IPS-18a (cell line): ENCODE measurements at regions not wholly inside any gene's neighbourhood (a gene's known extent, or its start where the extent isn't known, plus 50 kb on each side); places are given as distances from the start of the nearest gene placed in this dataset.

Source experiments
- H3K27ac ChIP-seq: one replicate; pipeline ENCODE4 v1.5.1; 2013; ENCODE audit warnings: low read length
- H3K27me3 ChIP-seq: one replicate; pipeline ENCODE4 v1.6.1; 2013; ENCODE audit warnings: mild to moderate bottlenecking, low read length; ENCODE audit not compliant: control insufficient read depth, insufficient read depth
- H3K36me3 ChIP-seq: one replicate; pipeline ENCODE4 v1.6.1; 2013; ENCODE audit warnings: low read depth, low read length; ENCODE audit not compliant: control insufficient read depth
- H3K4me1 ChIP-seq: one replicate; pipeline ENCODE4 v1.6.1; 2013; ENCODE audit warnings: low read depth, low read length; ENCODE audit not compliant: control insufficient read depth
- H3K4me3 ChIP-seq: one replicate; pipeline ENCODE4 v1.5.1; 2013; ENCODE audit warnings: low read length
- H3K9ac ChIP-seq: one replicate; pipeline ENCODE4 v1.6.1; 2013; ENCODE audit warnings: mild to moderate bottlenecking, low read length, moderate library complexity
- H3K9me3 ChIP-seq: one replicate; pipeline ENCODE4 v1.6.1; 2013; ENCODE audit warnings: low read depth, low read length; ENCODE audit not compliant: control insufficient read depth

- no peak overlapping the region for H3K9ac ChIP-seq
- H3K27me3 ChIP-seq: no peaks in the 10 kb centered on the region
These were observed 82.2 kb downstream of the RBFOX3 start for GRCh38 chr17:79528592-79529125.

GRCh38 chr17:79527306-79527705 is 83.5 kb downstream of the RBFOX3 start:
- H3K4me3 ChIP-seq: no peak overlapping the region
- no peak overlapping the region for H3K27ac ChIP-seq
- no peaks in the 10 kb centered on the region for H3K9me3 ChIP-seq
- H3K36me3 ChIP-seq: no peaks in the 10 kb centered on the region
- H3K9ac ChIP-seq: no peak overlapping the region
- peaks cover 14% of the 10 kb centered on the region for H3K4me1 ChIP-seq
- no peaks in the 10 kb centered on the region for H3K27me3 ChIP-seq

More at GRCh38 chr17:79528592-79529125, 82.2 kb downstream of the RBFOX3 start:
- peaks cover 17% of the 10 kb centered on the region for H3K4me1 ChIP-seq
- no peak overlapping the region for H3K27ac ChIP-seq
- no peak overlapping the region for H3K4me3 ChIP-seq
- H3K9me3 ChIP-seq: no peaks in the 10 kb centered on the region
- H3K36me3 ChIP-seq: no peaks in the 10 kb centered on the region

GRCh38 chr17:79525793-79526677 is 84.8 kb downstream of the RBFOX3 start:
- H3K4me1 ChIP-seq: peaks cover 8% of the 10 kb centered on the region
- H3K27me3 ChIP-seq: no peaks in the 10 kb centered on the region
- no peaks in the 10 kb centered on the region for H3K9me3 ChIP-seq
- no peak overlapping the region for H3K27ac ChIP-seq
- no peak overlapping the region for H3K4me3 ChIP-seq
- H3K36me3 ChIP-seq: no peaks in the 10 kb centered on the region
- no peak overlapping the region for H3K9ac ChIP-seq

- Histone ChIP-seq H3K4me1 (peaks cover 8% of the 10 kb centered on the region), H3K27me3 (no peaks in the 10 kb centered on the region), H3K9ac (no peak overlapping the region), H3K9me3 (no peaks in the 10 kb centered on the region), H3K4me3 (no peak overlapping the region), H3K36me3 (no peaks in the 10 kb centered on the region), H3K27ac (no peak overlapping the region)
These were observed 86.4 kb downstream of the RBFOX3 start for GRCh38 chr17:79524213-79525187.

- H3K9me3 ChIP-seq: no peaks in the 10 kb centered on the region
- H3K9ac ChIP-seq: no peak overlapping the region
- no peaks in the 10 kb centered on the region for H3K27me3 ChIP-seq
- no peak overlapping the region for H3K4me3 ChIP-seq
- no peaks in the 10 kb centered on the region for H3K36me3 ChIP-seq
- H3K27ac ChIP-seq: no peak overlapping the region
- no peaks in the 10 kb centered on the region for H3K4me1 ChIP-seq
These were observed 88.4 kb downstream of the RBFOX3 start for GRCh38 chr17:79522414-79522813.

GRCh38 chr17:79521225-79521624 is 89.6 kb downstream of the RBFOX3 start:
- Histone ChIP-seq H3K9ac (no peak overlapping the region), H3K4me1 (peaks cover 3% of the 10 kb centered on the region), H3K4me3 (no peak overlapping the region), H3K27ac (no peak overlapping the region), H3K27me3 (no peaks in the 10 kb centered on the region), H3K9me3 (no peaks in the 10 kb centered on the region), H3K36me3 (no peaks in the 10 kb centered on the region)

- Histone ChIP-seq H3K36me3 (no peaks in the 10 kb centered on the region), H3K9ac (no peak overlapping the region), H3K27ac (no peak overlapping the region), H3K4me1 (peaks cover 3% of the 10 kb centered on the region), H3K27me3 (no peaks in the 10 kb centered on the region), H3K9me3 (no peaks in the 10 kb centered on the region), H3K4me3 (no peak overlapping the region)
These were observed 90.4 kb downstream of the RBFOX3 start for GRCh38 chr17:79520167-79521165.

GRCh38 chr17:79519601-79520000 is 91.2 kb downstream of the RBFOX3 start:
- Histone ChIP-seq H3K4me1 (peaks cover 3% of the 10 kb centered on the region), H3K9me3 (no peaks in the 10 kb centered on the region), H3K4me3 (no peak overlapping the region), H3K27ac (no peak overlapping the region), H3K27me3 (no peaks in the 10 kb centered on the region), H3K9ac (no peak overlapping the region), H3K36me3 (no peaks in the 10 kb centered on the region)

- Histone ChIP-seq H3K9ac (no peak overlapping the region), H3K9me3 (no peaks in the 10 kb centered on the region), H3K4me3 (no peak overlapping the region), H3K4me1 (peaks cover 3% of the 10 kb centered on the region), H3K27ac (no peak overlapping the region), H3K27me3 (no peaks in the 10 kb centered on the region), H3K36me3 (no peaks in the 10 kb centered on the region)
These were observed 92.0 kb downstream of the RBFOX3 start for GRCh38 chr17:79518585-79519523.
